T-cell (primary cell): ENCODE measurements at regions not wholly inside any gene's neighbourhood (a gene's known extent, or its start where the extent isn't known, plus 50 kb on each side); places are given as distances from the start of the nearest gene placed in this dataset.

Source experiments
- ATAC-seq, 4 experiments: fragments of 200-7000 bp in 3 of 4; fragments of 150-1000 bp in 1 of 4; cut with Tn5 transposase; replicated peaks in 1 of 4; 1 replicate in 3 of 4; 2 replicates in 1 of 4; pipeline ENCODE4 v1.10.0; 2021; ENCODE audit warnings: moderate library complexity in 3 of 4, mild to moderate bottlenecking in 2 of 4, moderate number of reproducible peaks in 1 of 4
- CTCF ChIA-PET, 2 donors: fragments of 300-600 bp; sonication (Branson Sonifier 250); formaldehyde crosslinking; loops; one replicate each; lab custom pipeline; 2022; ENCODE audit warnings: antibody characterized with exemption in 2 of 2; lab: Charles Lee
- POLR2A ChIA-PET, 2 donors: fragments of 300-600 bp; sonication (Branson Sonifier 250); formaldehyde crosslinking; loops; one replicate each; lab custom pipeline; 2022; ENCODE audit warnings: antibody characterized with exemption in 2 of 2; lab: Charles Lee
- DNase-seq, 35 experiments: peaks; one replicate each; pipeline versions ENCODE4 v3.0.0 to v3.0.0-alpha.2; 2013 to 2023
- H3K27ac ChIP-seq: one replicate; pipeline ENCODE4 v1.5.1; 2013; ENCODE audit warnings: low read length
- H3K27me3 ChIP-seq, 2 experiments: replicated peaks in 1 of 2; 1 replicate in 1 of 2; 2 replicates in 1 of 2; pipeline versions ENCODE4 v1.6.1 to v1.7.0; 2013; ENCODE audit warnings: low read length in 1 of 2, mixed read lengths in 1 of 2; ENCODE audit not compliant: control insufficient read depth in 2 of 2, insufficient read depth in 2 of 2; ENCODE audit errors: extremely low read depth in 1 of 2
- H3K36me3 ChIP-seq, 2 donors: 1 replicate in 1 of 2; 2 replicates in 1 of 2; pipeline versions ENCODE4 v1.6.1 to v1.7.0; 2013; ENCODE audit warnings: low read length in 1 of 2; ENCODE audit not compliant: control insufficient read depth in 2 of 2, insufficient read depth in 1 of 2; ENCODE audit errors: extremely low read depth in 1 of 2
- H3K4me1 ChIP-seq, 2 experiments: 1 replicate in 1 of 2; 2 replicates in 1 of 2; pipeline versions ENCODE4 v1.6.1 to v1.7.0; 2013; ENCODE audit warnings: low read length in 2 of 2, mixed read lengths in 1 of 2; ENCODE audit not compliant: insufficient read depth in 2 of 2, control insufficient read depth in 1 of 2; ENCODE audit errors: extremely low read depth in 1 of 2
- H3K4me3 ChIP-seq, 2 donors: 1 replicate in 1 of 2; 2 replicates in 1 of 2; pipeline versions ENCODE4 v1.5.1 to v1.7.0; 2013; ENCODE audit warnings: mild to moderate bottlenecking in 2 of 2, low read length in 1 of 2, moderate library complexity in 1 of 2; ENCODE audit not compliant: control insufficient read depth in 1 of 2; ENCODE audit errors: extremely low read depth in 1 of 2
- H3K9me3 ChIP-seq: 2 replicates; pipeline ENCODE4 v1.7.0; 2013
- H3K27ac Mint-ChIP-seq, 2 donors: one replicate each; pipeline ENCODE4 v1.8.0; 2020 to 2021; ENCODE audit warnings: mild to moderate bottlenecking in 2 of 2, mixed read lengths in 2 of 2
- H3K27me3 Mint-ChIP-seq, 2 donors: one replicate each; pipeline ENCODE4 v1.8.0; 2021 to 2022; ENCODE audit warnings: mixed read lengths in 2 of 2
- H3K36me3 Mint-ChIP-seq: one replicate; pipeline ENCODE4 v1.8.0; 2021; ENCODE audit warnings: mixed read lengths
- H3K4me1 Mint-ChIP-seq, 3 donors: one replicate each; pipeline ENCODE4 v1.8.0; 2020 to 2022; ENCODE audit warnings: mixed read lengths in 3 of 3, mild to moderate bottlenecking in 1 of 3
- H3K4me3 Mint-ChIP-seq, 3 donors: one replicate each; pipeline ENCODE4 v1.8.0; 2020 to 2022; ENCODE audit warnings: mild to moderate bottlenecking in 3 of 3, mixed read lengths in 3 of 3, moderate library complexity in 3 of 3
- H3K9me3 Mint-ChIP-seq, 3 donors: one replicate each; pipeline ENCODE4 v1.8.0; 2020 to 2022; ENCODE audit warnings: mixed read lengths in 3 of 3
- WGBS: methylation state at CpG from one replicate; pipeline ENCODE4 v1.1.5; 2013; ENCODE audit warnings: missing lambda C conversion rate; ENCODE audit not compliant: insufficient coverage; 5-methylcytosine and 5-hydroxymethylcytosine counted together

DNA sequence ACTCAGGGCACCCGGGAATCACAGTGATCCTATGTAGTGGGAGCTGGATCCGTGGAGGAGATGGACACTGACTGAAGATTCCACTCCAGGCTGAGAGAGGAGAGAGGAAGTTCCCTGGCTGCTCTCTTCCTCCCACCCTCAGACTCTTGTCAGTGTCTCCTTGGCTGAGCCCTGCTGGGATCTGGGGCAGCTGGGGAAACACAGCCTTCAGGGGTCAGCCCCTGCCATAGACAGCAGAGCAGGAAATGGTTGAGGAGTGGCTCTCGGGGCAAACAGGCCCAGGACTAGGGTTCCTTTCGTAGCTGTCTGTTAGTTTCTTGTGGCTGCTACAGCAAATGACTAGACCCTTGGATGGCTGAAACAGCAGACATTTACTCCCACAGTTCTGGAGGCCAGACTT lies 174.4 kb upstream of the BMPER start:
- CTCF ChIA-PET = no interaction called here

GRCh38 chr7:33731912-33732311 lies 173.4 kb upstream of the BMPER start:
- H3K9me3 Mint-ChIP-seq = peaks cover 0 to 4% (median 3%) of the 10 kb centered on the region in 3 donors
- ATAC-seq (no peak), DNase-seq (no peak)
- H3K27me3 Mint-ChIP-seq = peaks cover 0 to 1% of the 10 kb centered on the region in 2 donors
- no peak overlapping the region for H3K27ac ChIP-seq
- CTCF ChIA-PET = no interaction called here
- no peak overlapping the region for H3K27ac Mint-ChIP-seq
- no peaks in the 10 kb centered on the region for H3K4me1 ChIP-seq
- POLR2A ChIA-PET = no interaction called here
- H3K9me3 ChIP-seq = no peaks in the 10 kb centered on the region
- H3K27me3 ChIP-seq = peaks cover 0 to 3% of the 10 kb centered on the region in 2 experiments
- no peak overlapping the region for H3K4me3 Mint-ChIP-seq
- peaks cover 18% of the 10 kb centered on the region for H3K36me3 Mint-ChIP-seq
- H3K4me1 Mint-ChIP-seq = no peaks in the 10 kb centered on the region
- H3K36me3 ChIP-seq = no peaks in the 10 kb centered on the region
- no peak overlapping the region for H3K4me3 ChIP-seq
- 73% methylated on average over 1 of the region's 5 CpGs for WGBS

More for the DNA sequence above, 174.4 kb upstream of the BMPER start:
- H3K4me3 Mint-ChIP-seq = no peak overlapping the region
- ATAC-seq (no peak), DNase-seq (no peak)
- peaks cover 0 to 3% of the 10 kb centered on the region in 2 experiments for H3K27me3 ChIP-seq
- peaks cover 18% of the 10 kb centered on the region for H3K36me3 Mint-ChIP-seq
- H3K27ac ChIP-seq = no peak overlapping the region
- 82% methylated on average over 3 of the region's 4 CpGs for WGBS
- H3K36me3 ChIP-seq = no peaks in the 10 kb centered on the region
- POLR2A ChIA-PET = no interaction called here
- no peaks in the 10 kb centered on the region for H3K4me1 Mint-ChIP-seq
- H3K9me3 Mint-ChIP-seq = peaks cover 0 to 4% (median 3%) of the 10 kb centered on the region in 3 donors
- H3K9me3 ChIP-seq = no peaks in the 10 kb centered on the region
- peaks cover 0 to 1% of the 10 kb centered on the region in 2 donors for H3K27me3 Mint-ChIP-seq
- no peak overlapping the region for H3K27ac Mint-ChIP-seq
- H3K4me1 ChIP-seq = no peaks in the 10 kb centered on the region
- no peak overlapping the region for H3K4me3 ChIP-seq

GRCh38 chr7:33732462-33732861 lies 172.9 kb upstream of the BMPER start:
- 80% methylated on average over 1 of the region's 2 CpGs for WGBS
- peaks cover 0 to 1% of the 10 kb centered on the region in 2 donors for H3K27me3 Mint-ChIP-seq
- H3K36me3 ChIP-seq = no peaks in the 10 kb centered on the region
- peaks cover 18% of the 10 kb centered on the region for H3K36me3 Mint-ChIP-seq
- ATAC-seq (no peak), DNase-seq (no peak)
- no peaks in the 10 kb centered on the region for H3K4me1 ChIP-seq
- CTCF ChIA-PET = interaction anchor here in 1 of 2 donors (0.7 kb wide), 1 partner anchor 418 kb away, joined by 6 read pairs; no protein-coding TSS in a partner anchor
- no peak overlapping the region for H3K27ac ChIP-seq
- no peak overlapping the region for H3K4me3 Mint-ChIP-seq
- H3K4me3 ChIP-seq = no peak overlapping the region
- H3K27ac Mint-ChIP-seq = no peak overlapping the region
- POLR2A ChIA-PET = no interaction called here
- H3K27me3 ChIP-seq = peaks cover 0 to 3% of the 10 kb centered on the region in 2 experiments
- H3K4me1 Mint-ChIP-seq = no peaks in the 10 kb centered on the region
- H3K9me3 ChIP-seq = no peaks in the 10 kb centered on the region
- H3K9me3 Mint-ChIP-seq = peaks cover 2 to 5% (median 4%) of the 10 kb centered on the region in 3 donors

- Mint-ChIP-seq H3K4me3 (no peak overlapping the region), H3K9me3 (peaks cover 4 to 6% (median 5%) of the 10 kb centered on the region in 3 donors), H3K4me1 (no peaks in the 10 kb centered on the region), H3K36me3 (peaks cover 18% of the 10 kb centered on the region), H3K27ac (no peak overlapping the region), H3K27me3 (peaks cover 0 to 1% of the 10 kb centered on the region in 2 donors)
- Histone ChIP-seq H3K4me1 (no peaks in the 10 kb centered on the region), H3K27me3 (peaks cover 0 to 3% of the 10 kb centered on the region in 2 experiments), H3K36me3 (no peaks in the 10 kb centered on the region), H3K27ac (no peak overlapping the region), H3K9me3 (no peaks in the 10 kb centered on the region), H3K4me3 (no peak overlapping the region)
- POLR2A ChIA-PET = no interaction called here
- DNase-seq (no peak), ATAC-seq (no peak)
- CTCF ChIA-PET = no interaction called here
- 82% methylated on average over 9 of the region's 16 CpGs for WGBS
Observed at GRCh38 chr7:33733870-33734650, 171.3 kb upstream of the BMPER start.

DNA sequence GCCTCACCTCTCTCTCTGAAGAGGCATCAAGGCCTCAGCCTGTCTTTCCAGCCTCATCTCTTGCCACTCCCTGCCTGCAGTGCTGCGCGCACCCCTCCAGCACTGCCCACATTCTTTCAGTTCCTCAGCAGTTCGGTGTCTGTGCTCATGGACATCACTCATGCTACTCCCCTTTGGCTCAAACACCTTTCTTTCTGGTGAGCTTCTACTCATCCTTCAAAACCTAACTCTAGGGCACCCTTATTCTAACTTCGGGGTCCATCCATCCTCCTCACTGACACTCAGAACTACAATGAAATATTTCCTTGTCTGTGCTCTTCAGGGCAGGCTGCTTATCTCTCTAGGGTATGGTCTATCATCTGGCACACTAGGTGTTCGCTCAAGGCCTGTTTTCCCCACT lies 169.9 kb upstream of the BMPER start:
- peaks cover 0 to 6% (median 1%) of the 10 kb centered on the region in 3 donors for H3K9me3 Mint-ChIP-seq
- no peaks in the 10 kb centered on the region for H3K9me3 ChIP-seq
- DNase-seq = no peak
- no peak for ATAC-seq
- WGBS = 90% methylated on average over 4 of the region's 5 CpGs
- H3K36me3 Mint-ChIP-seq = peaks cover 10% of the 10 kb centered on the region
- peaks cover 0 to 3% of the 10 kb centered on the region in 2 experiments for H3K27me3 ChIP-seq
- H3K4me3 ChIP-seq = no peak overlapping the region
- no peaks in the 10 kb centered on the region for H3K36me3 ChIP-seq
- POLR2A ChIA-PET = no interaction called here
- peaks cover 0 to 1% of the 10 kb centered on the region in 2 donors for H3K27me3 Mint-ChIP-seq
- CTCF ChIA-PET = no interaction called here
- H3K27ac ChIP-seq = no peak overlapping the region
- no peak overlapping the region for H3K4me3 Mint-ChIP-seq
- no peak overlapping the region for H3K27ac Mint-ChIP-seq
- no peaks in the 10 kb centered on the region for H3K4me1 Mint-ChIP-seq
- H3K4me1 ChIP-seq = no peaks in the 10 kb centered on the region

- Histone ChIP-seq H3K27me3 (peaks cover 0 to 3% of the 10 kb centered on the region in 2 experiments), H3K36me3 (no peaks in the 10 kb centered on the region), H3K4me1 (no peaks in the 10 kb centered on the region), H3K27ac (no peak overlapping the region), H3K4me3 (no peak overlapping the region), H3K9me3 (no peaks in the 10 kb centered on the region)
- Mint-ChIP-seq H3K4me3 (no peak overlapping the region), H3K36me3 (peaks cover 7% of the 10 kb centered on the region), H3K4me1 (no peaks in the 10 kb centered on the region), H3K27ac (no peak overlapping the region), H3K9me3 (peaks cover 0 to 6% (median 1%) of the 10 kb centered on the region in 3 donors), H3K27me3 (peaks cover 0 to 1% of the 10 kb centered on the region in 2 donors)
- CTCF ChIA-PET = no interaction called here
- 70% methylated on average over 2 of the region's 6 CpGs for WGBS
- ATAC-seq = no peak
- DNase-seq = no peak
- POLR2A ChIA-PET = no interaction called here
Observed at GRCh38 chr7:33736521-33737221, 168.7 kb upstream of the BMPER start.
